NB4 (cell line): ENCODE measurements at regions not wholly inside any gene's neighbourhood (a gene's known extent, or its start where the extent isn't known, plus 50 kb on each side); places are given as distances from the start of the nearest gene placed in this dataset.

ENCODE experiments used
- CTCF ChIP-seq: IDR thresholded peaks from one replicate; pipeline ENCODE4 v1.5.1; 2012; ENCODE audit warnings: low read depth, low read length
- MAX ChIP-seq: IDR thresholded peaks from 2 replicates; pipeline ENCODE4 v1.6.1; 2011; ENCODE audit warnings: low read depth, low read length
- MYC ChIP-seq: IDR thresholded peaks from 2 replicates; pipeline ENCODE4 v1.6.1; 2011; ENCODE audit warnings: low read depth, low read length

GRCh38 chr18:25420077-25420825, 68.3 kb upstream of the ZNF521 start:
- no peak for TF ChIP-seq CTCF
- TF ChIP-seq MYC = no peak
- TF ChIP-seq MAX = no peak
